Tibial artery (tissue), 4 donors: ENCODE measurements at regions not wholly inside any gene's neighbourhood (a gene's known extent, or its start where the extent isn't known, plus 50 kb on each side); places are given as distances from the start of the nearest gene placed in this dataset.

Source experiments
- DNase-seq, 2 donors: peaks; one replicate each; pipeline ENCODE4 v3.0.0-alpha.2; 2019
- H3K27ac ChIP-seq, 2 donors: fragments of 200-600 bp; sonication (generic) in 1 of 2; 1 replicate in 1 of 2; 2 replicates in 1 of 2; pipeline ENCODE4 v1.5.1; 2018 to 2019; ENCODE audit warnings: mild to moderate bottlenecking in 1 of 2
- H3K27me3 ChIP-seq, 2 donors: fragments of 200-600 bp; sonication (generic) in 1 of 2; one replicate each; pipeline versions ENCODE4 v1.5.1 to v1.6.0; 2016 to 2019
- H3K36me3 ChIP-seq, 3 donors: fragments of 200-600 bp; sonication (generic) in 2 of 3; one replicate each; pipeline ENCODE4 v1.5.1; 2016 to 2019; ENCODE audit warnings: mild to moderate bottlenecking in 2 of 3
- H3K4me1 ChIP-seq, 4 donors: fragments of 200-600 bp; sonication (generic) in 2 of 4; 1 replicate in 3 of 4; 2 replicates in 1 of 4; pipeline ENCODE4 v1.5.1; 2016 to 2019
- H3K4me3 ChIP-seq, 2 donors: fragments of 200-600 bp; sonication (generic) in 1 of 2; 1 replicate in 1 of 2; 2 replicates in 1 of 2; pipeline ENCODE4 v1.5.1; 2018 to 2019; ENCODE audit warnings: mild to moderate bottlenecking in 2 of 2
- H3K9me3 ChIP-seq, 3 donors: fragments of 200-600 bp; sonication (generic) in 1 of 3; one replicate each; pipeline ENCODE4 v1.5.1; 2016 to 2019
- intact Hi-C: fragments of 100-400 bp; cut with DNase I; formaldehyde crosslinking; loops from one replicate; pipeline ENCODE4 v1.15.0; 2023; ENCODE audit warnings: low total_unique reads
- TF ChIP-seq, protein P1 (sequence below), 2 experiments: fragments of 200-600 bp in 1 of 2; fragments of 450-650 bp in 1 of 2; IDR thresholded peaks; one replicate each; pipeline ENCODE4 v1.5.1; 2017 to 2019; ENCODE audit warnings: antibody characterized with exemption in 2 of 2, mild to moderate bottlenecking in 1 of 2, moderate library complexity in 1 of 2

DNA sequence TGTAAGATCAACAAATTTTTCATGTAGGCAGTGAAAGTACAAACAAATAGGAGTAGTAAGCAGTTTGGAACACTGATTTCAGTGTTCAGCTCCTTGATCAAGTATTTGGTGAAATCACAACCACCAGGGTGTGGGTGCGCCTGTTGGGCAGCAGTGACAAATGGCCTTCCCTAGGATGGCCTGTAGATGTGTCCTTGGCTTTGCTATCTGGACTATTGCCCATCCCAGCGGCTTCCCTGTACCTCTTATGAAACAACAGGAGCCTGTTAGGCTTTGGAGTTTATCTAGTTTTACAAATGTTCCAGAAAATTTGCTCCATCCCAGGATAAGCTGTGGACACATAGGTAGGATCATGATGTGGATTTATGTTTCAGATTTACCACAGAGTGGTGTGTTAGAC, 216.8 kb upstream of the FAT1 start:
- H3K4me1 ChIP-seq = peaks cover 0 to 23% (median 0%) of the 10 kb centered on the region in 4 donors
- no peaks in the 10 kb centered on the region for H3K27me3 ChIP-seq
- H3K27ac ChIP-seq = no peak overlapping the region
- TF ChIP-seq, protein P1, sequence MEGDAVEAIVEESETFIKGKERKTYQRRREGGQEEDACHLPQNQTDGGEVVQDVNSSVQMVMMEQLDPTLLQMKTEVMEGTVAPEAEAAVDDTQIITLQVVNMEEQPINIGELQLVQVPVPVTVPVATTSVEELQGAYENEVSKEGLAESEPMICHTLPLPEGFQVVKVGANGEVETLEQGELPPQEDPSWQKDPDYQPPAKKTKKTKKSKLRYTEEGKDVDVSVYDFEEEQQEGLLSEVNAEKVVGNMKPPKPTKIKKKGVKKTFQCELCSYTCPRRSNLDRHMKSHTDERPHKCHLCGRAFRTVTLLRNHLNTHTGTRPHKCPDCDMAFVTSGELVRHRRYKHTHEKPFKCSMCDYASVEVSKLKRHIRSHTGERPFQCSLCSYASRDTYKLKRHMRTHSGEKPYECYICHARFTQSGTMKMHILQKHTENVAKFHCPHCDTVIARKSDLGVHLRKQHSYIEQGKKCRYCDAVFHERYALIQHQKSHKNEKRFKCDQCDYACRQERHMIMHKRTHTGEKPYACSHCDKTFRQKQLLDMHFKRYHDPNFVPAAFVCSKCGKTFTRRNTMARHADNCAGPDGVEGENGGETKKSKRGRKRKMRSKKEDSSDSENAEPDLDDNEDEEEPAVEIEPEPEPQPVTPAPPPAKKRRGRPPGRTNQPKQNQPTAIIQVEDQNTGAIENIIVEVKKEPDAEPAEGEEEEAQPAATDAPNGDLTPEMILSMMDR (IDR thresholded peaks at IDR 0.05) = no peak
- intact Hi-C loops = loop anchor here (10.0 kb wide), 1 partner anchor 206 kb away; no protein-coding TSS in a partner anchor
- H3K36me3 ChIP-seq = no peaks in the 10 kb centered on the region
- no peak for DNase-seq
- H3K4me3 ChIP-seq = no peak overlapping the region
- no peaks in the 10 kb centered on the region for H3K9me3 ChIP-seq

DNA sequence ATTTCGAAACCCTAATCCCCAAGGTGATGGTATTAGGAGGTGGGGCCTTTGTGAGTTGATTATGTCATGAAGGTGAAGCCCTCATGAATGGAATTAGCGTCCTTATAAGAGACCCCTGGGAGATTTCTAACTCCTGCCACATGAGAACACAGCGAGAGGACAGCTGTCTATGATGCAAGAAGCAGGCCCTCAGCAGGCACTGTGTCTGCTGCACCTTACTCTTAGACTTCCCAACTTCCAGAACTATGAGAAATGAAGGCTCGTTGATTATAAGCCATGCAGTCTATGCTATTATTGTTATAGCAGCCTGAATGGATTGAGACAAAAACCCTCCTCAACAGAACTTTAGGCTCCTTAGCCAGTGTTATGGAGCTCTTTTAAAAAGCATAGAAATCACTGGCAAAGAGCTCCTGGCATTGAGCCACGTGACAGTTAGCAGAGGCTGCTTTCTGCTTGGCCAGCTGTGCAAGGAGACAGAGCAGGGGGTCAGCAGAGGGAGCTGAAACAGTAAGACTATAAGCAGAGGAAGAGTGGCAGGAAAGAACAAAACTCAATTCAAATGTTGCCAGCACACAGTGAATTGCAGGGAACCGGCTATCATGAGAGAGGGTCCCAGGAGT, 219.2 kb upstream of the FAT1 start:
- no peaks in the 10 kb centered on the region for H3K27me3 ChIP-seq

DNA sequence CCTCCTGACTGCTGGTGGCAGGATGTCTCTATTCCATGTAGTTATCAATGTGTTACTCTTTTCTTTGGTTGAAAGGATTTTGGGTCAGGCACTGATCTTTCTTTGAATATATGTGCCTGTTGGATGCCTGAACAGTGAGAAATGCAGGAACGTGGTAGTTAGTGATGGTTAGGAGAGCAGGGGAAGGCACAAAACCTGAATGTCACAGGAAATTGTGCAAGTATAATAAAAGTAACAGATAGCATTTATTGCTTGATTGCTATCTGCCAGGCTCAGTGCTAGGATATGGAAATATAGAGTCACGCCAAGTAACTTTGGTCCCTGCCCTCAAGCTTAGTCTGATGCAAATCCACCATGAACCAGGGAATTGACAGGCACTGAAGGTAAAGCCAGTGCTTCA, 219.8 kb upstream of the FAT1 start:
- intact Hi-C loops = loop anchor here (10.0 kb wide), 1 partner anchor 209 kb away; no protein-coding TSS in a partner anchor
- no peaks in the 10 kb centered on the region for H3K36me3 ChIP-seq
- no peaks in the 10 kb centered on the region for H3K9me3 ChIP-seq
- no peak overlapping the region for H3K27ac ChIP-seq
- no peaks in the 10 kb centered on the region for H3K27me3 ChIP-seq
- TF ChIP-seq, protein P1 (IDR thresholded peaks at IDR 0.05) = no peak
- H3K4me3 ChIP-seq = no peak overlapping the region
- peaks cover 0 to 10% (median under 1%) of the 10 kb centered on the region in 4 donors for H3K4me1 ChIP-seq
- DNase-seq = no peak

More for the DNA sequence above, 219.2 kb upstream of the FAT1 start:
- intact Hi-C loops = loop anchor here (10.0 kb wide), 1 partner anchor 208 kb away; no protein-coding TSS in a partner anchor
- H3K9me3 ChIP-seq = no peaks in the 10 kb centered on the region
- TF ChIP-seq, protein P1 (IDR thresholded peaks at IDR 0.05) = no peak
- H3K36me3 ChIP-seq = no peaks in the 10 kb centered on the region
- H3K27ac ChIP-seq = no peak overlapping the region
- no peak for DNase-seq
- peaks cover 0 to 5% (median 0%) of the 10 kb centered on the region in 4 donors for H3K4me1 ChIP-seq
- no peak overlapping the region for H3K4me3 ChIP-seq

DNA sequence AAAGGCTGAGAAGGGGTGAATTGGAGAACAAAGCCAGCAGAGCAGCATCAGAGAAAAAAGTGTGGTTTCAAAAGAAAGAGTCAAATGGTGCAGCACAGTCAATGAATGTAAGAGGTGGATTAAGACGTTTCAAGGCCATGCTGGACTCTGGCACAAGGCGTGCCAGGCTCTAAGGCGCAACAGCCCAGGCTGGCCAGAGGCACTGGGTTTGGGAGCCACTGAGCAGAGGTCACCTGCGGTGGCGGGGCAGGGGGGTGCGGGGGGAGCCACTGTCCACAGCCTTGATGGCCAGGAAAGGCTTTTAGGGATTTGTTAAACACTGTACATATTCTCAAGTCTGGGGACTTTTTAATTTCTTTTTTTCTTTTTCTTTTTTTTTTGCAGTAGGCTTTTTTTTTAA, 222.5 kb upstream of the FAT1 start:
- H3K36me3 ChIP-seq = no peaks in the 10 kb centered on the region
- intact Hi-C loops = loop anchor here (10.0 kb wide), 1 partner anchor 211 kb away; no protein-coding TSS in a partner anchor
- no peak overlapping the region for H3K4me3 ChIP-seq
- H3K9me3 ChIP-seq = no peaks in the 10 kb centered on the region
- TF ChIP-seq, protein P1 (IDR thresholded peaks at IDR 0.05) = no peak
- no peak overlapping the region for H3K27ac ChIP-seq
- no peak for DNase-seq
- H3K27me3 ChIP-seq = no peaks in the 10 kb centered on the region
- H3K4me1 ChIP-seq = peaks cover 0 to 18% (median 3%) of the 10 kb centered on the region in 4 donors

DNA sequence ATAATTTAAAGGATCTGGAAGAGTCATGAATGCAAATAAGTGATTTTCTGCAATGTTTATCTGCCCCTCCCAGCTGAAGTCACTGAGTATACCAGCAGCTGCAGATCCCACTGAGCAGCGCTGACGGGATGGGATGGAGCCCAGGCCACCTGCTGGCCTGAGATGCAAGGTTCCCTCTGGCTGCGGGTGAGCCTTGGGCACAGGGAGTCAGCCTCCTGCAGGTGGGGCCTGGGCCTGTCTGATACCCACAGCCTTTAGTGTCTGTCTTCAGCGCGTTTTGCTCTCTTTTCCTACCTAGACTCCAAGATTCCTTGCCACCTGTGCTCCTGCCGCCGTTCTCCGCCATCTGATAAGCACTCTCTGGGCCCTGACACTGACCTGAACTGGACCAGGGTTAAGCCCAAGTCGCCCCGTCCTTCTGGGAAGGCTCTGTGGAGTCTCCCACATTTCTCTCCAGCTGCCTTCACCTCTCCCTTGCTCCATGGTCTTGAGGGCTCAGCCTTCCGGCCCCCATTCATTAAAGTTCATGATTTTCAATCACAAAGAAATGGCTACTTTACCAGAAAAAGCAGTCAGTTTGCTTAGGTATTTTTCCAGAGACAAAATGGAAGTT, 223.1 kb upstream of the FAT1 start:
- Histone ChIP-seq H3K27me3 (no peaks in the 10 kb centered on the region), H3K36me3 (no peaks in the 10 kb centered on the region), H3K27ac (no peak overlapping the region), H3K9me3 (no peaks in the 10 kb centered on the region), H3K4me3 (no peak overlapping the region), H3K4me1 (peaks cover 0 to 18% (median 3%) of the 10 kb centered on the region in 4 donors)
- TF ChIP-seq, protein P1 (IDR thresholded peaks at IDR 0.05) = no peak
- no peak for DNase-seq
- intact Hi-C loops = loop anchor here (10.0 kb wide), 1 partner anchor 212 kb away; no protein-coding TSS in a partner anchor
